DOHH2 (cell line): ENCODE measurements at regions not wholly inside any gene's neighbourhood (a gene's known extent, or its start where the extent isn't known, plus 50 kb on each side); places are given as distances from the start of the nearest gene placed in this dataset.

Source experiments
- H3F3A ChIP-seq: fragments of 200-600 bp; sonication (generic), shearing (Covaris generic); 2 replicates; pipeline ENCODE4 v1.6.0; 2016; ENCODE audit warnings: antibody characterized with exemption, mild to moderate bottlenecking; ENCODE audit not compliant: control insufficient read depth, insufficient read depth
- H3K27ac ChIP-seq: fragments of 200-600 bp; sonication (generic); 2 replicates; pipeline ENCODE4 v1.5.1; 2014; ENCODE audit warnings: low read depth, mild to moderate bottlenecking, low read length, moderate library complexity
- H3K27me3 ChIP-seq: fragments of 200-600 bp; sonication (generic); 2 replicates; pipeline ENCODE4 v1.6.1; 2014; ENCODE audit warnings: mild to moderate bottlenecking, low read length, mixed read lengths; ENCODE audit not compliant: control insufficient read depth
- H3K36me3 ChIP-seq: fragments of 200-600 bp; sonication (generic); 2 replicates; pipeline ENCODE4 v1.6.1; 2014; ENCODE audit warnings: mild to moderate bottlenecking, low read length, moderate library complexity, mixed read lengths; ENCODE audit not compliant: control insufficient read depth
- H3K4me1 ChIP-seq: fragments of 200-600 bp; sonication (generic); 2 replicates; pipeline ENCODE4 v1.6.1; 2014; ENCODE audit warnings: mild to moderate bottlenecking, low read length, mixed read lengths; ENCODE audit not compliant: control insufficient read depth
- H3K4me2 ChIP-seq: fragments of 200-600 bp; sonication (generic); 2 replicates; pipeline ENCODE4 v1.6.0; 2014; ENCODE audit warnings: mild to moderate bottlenecking, low read length, moderate library complexity
- H3K4me3 ChIP-seq: fragments of 200-600 bp; sonication (generic); 2 replicates; pipeline ENCODE4 v1.5.1; 2014; ENCODE audit warnings: mild to moderate bottlenecking, low read length, mixed read lengths
- H3K79me2 ChIP-seq: fragments of 200-600 bp; sonication (generic); 2 replicates; pipeline ENCODE4 v1.6.1; 2014; ENCODE audit warnings: mild to moderate bottlenecking, low read length, mixed read lengths; ENCODE audit not compliant: control insufficient read depth
- H3K9me2 ChIP-seq: fragments of 200-600 bp; sonication (generic); replicated peaks from 2 replicates; pipeline ENCODE4 v1.6.1; 2014; ENCODE audit warnings: mild to moderate bottlenecking, low read length, mixed read lengths; ENCODE audit not compliant: control insufficient read depth
- H3K9me3 ChIP-seq: fragments of 200-600 bp; sonication (generic); 2 replicates; pipeline ENCODE4 v1.6.1; 2014; ENCODE audit warnings: antibody characterized with exemption, low read length, mixed read lengths; ENCODE audit not compliant: control insufficient read depth, insufficient read depth
- H4K20me1 ChIP-seq: fragments of 200-600 bp; sonication (generic); 2 replicates; pipeline ENCODE4 v1.6.0; 2014; ENCODE audit warnings: low read depth, mild to moderate bottlenecking, antibody characterized with exemption, low read length, moderate library complexity; ENCODE audit not compliant: control insufficient read depth, insufficient read depth
- EZH2phosphoT487 ChIP-seq: fragments of 200-600 bp; sonication (generic); IDR thresholded peaks from 2 replicates; pipeline ENCODE4 v1.6.1; 2017; ENCODE audit warnings: borderline replicate concordance, mild to moderate bottlenecking, antibody characterized with exemption, low read length, moderate library complexity, mixed read lengths
- TF ChIP-seq, protein P1 (sequence below): fragments of 200-600 bp; sonication (generic); IDR thresholded peaks from one replicate; pipeline ENCODE4 v1.5.1; 2014; ENCODE audit warnings: antibody characterized with exemption, mild to moderate bottlenecking, low read depth, low read length; ENCODE audit not compliant: poor library complexity, severe bottlenecking

- Histone ChIP-seq H3K27ac (no peak overlapping the region), H3K36me3 (no peaks in the 10 kb centered on the region), H3K27me3 (no peaks in the 10 kb centered on the region), H3K9me3 (peaks cover 2% of the 10 kb centered on the region; the same call in 1 of the 2 replicates), H3K4me1 (peaks cover 15% of the 10 kb centered on the region), H3K9me2 (no peaks in the 10 kb centered on the region), H3K79me2 (no peaks in the 10 kb centered on the region), H3K4me2 (no peak overlapping the region), H3F3A (no peaks in the 10 kb centered on the region), H3K4me3 (no peak overlapping the region), H4K20me1 (no peaks in the 10 kb centered on the region)
- TF ChIP-seq EZH2phosphoT487, result no peak
- TF ChIP-seq, protein P1, sequence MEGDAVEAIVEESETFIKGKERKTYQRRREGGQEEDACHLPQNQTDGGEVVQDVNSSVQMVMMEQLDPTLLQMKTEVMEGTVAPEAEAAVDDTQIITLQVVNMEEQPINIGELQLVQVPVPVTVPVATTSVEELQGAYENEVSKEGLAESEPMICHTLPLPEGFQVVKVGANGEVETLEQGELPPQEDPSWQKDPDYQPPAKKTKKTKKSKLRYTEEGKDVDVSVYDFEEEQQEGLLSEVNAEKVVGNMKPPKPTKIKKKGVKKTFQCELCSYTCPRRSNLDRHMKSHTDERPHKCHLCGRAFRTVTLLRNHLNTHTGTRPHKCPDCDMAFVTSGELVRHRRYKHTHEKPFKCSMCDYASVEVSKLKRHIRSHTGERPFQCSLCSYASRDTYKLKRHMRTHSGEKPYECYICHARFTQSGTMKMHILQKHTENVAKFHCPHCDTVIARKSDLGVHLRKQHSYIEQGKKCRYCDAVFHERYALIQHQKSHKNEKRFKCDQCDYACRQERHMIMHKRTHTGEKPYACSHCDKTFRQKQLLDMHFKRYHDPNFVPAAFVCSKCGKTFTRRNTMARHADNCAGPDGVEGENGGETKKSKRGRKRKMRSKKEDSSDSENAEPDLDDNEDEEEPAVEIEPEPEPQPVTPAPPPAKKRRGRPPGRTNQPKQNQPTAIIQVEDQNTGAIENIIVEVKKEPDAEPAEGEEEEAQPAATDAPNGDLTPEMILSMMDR, result no peak
These were observed 124.2 kb downstream of the MIAT start for GRCh38 chr22:26781596-26781995.

GRCh38 chr22:26783885-26784284 is 126.5 kb downstream of the MIAT start:
- Histone ChIP-seq H3K4me1 (peaks cover 15% of the 10 kb centered on the region), H3K9me2 (no peaks in the 10 kb centered on the region), H3F3A (no peaks in the 10 kb centered on the region), H3K27me3 (no peaks in the 10 kb centered on the region), H3K79me2 (no peaks in the 10 kb centered on the region), H3K9me3 (peaks cover 2% of the 10 kb centered on the region; the same call in 1 of the 2 replicates), H3K4me3 (no peak overlapping the region), H4K20me1 (no peaks in the 10 kb centered on the region), H3K4me2 (no peak overlapping the region), H3K27ac (no peak overlapping the region), H3K36me3 (no peaks in the 10 kb centered on the region)
- TF ChIP-seq, protein P1, result no peak
- TF ChIP-seq EZH2phosphoT487, result no peak

- no peak for TF ChIP-seq EZH2phosphoT487
- TF ChIP-seq, protein P1, result no peak
- no peaks in the 10 kb centered on the region for H4K20me1 ChIP-seq
- no peaks in the 10 kb centered on the region for H3K79me2 ChIP-seq
- H3K4me2 ChIP-seq, result no peak overlapping the region
- no peaks in the 10 kb centered on the region for H3K36me3 ChIP-seq
- no peaks in the 10 kb centered on the region for H3K9me2 ChIP-seq
- no peaks in the 10 kb centered on the region for H3F3A ChIP-seq
- H3K9me3 ChIP-seq, result peaks cover 2% of the 10 kb centered on the region; the same call in 1 of the 2 replicates
- H3K27ac ChIP-seq, result no peak overlapping the region
- peaks cover 15% of the 10 kb centered on the region for H3K4me1 ChIP-seq
- H3K27me3 ChIP-seq, result no peaks in the 10 kb centered on the region
- no peak overlapping the region for H3K4me3 ChIP-seq
These were observed 127.4 kb downstream of the MIAT start for GRCh38 chr22:26784772-26785171.
